ENCODE measurements at regions not wholly inside any gene's neighbourhood (a gene's known extent, or its start where the extent isn't known, plus 50 kb on each side); places are given as distances from the start of the nearest gene placed in this dataset.

GRCh38 chr20:43809206-43809819, 82.5 kb upstream of the GTSF1L start:
- TF ChIP-seq POLR2A (IDR thresholded peaks at IDR 0.05) (no peak), CTCF (IDR thresholded peaks at IDR 0.05) (no peak)

Measured in right lobe of liver (tissue), 4 donors.